ENCODE measurements at regions not wholly inside any gene's neighbourhood (a gene's known extent, or its start where the extent isn't known, plus 50 kb on each side); places are given as distances from the start of the nearest gene placed in this dataset.

GRCh38 chr18:73923866-73924265, 223.8 kb downstream of the FBXO15 start:
- DNase-seq (ENCODE audit: low spot score in 2 of 2) = no peak
- Histone ChIP-seq H3K4me3 (no peak overlapping the region), H3K9me3 (no peaks in the 10 kb centered on the region), H3K4me1 (no peaks in the 10 kb centered on the region), H3K27ac (no peak overlapping the region), H3K27me3 (no peaks in the 10 kb centered on the region), H3K36me3 (no peaks in the 10 kb centered on the region)
- TF ChIP-seq CTCF (IDR thresholded peaks at IDR 0.05) = no peak
- intact Hi-C loops (cut with DNase I) = no loop called here

DNA sequence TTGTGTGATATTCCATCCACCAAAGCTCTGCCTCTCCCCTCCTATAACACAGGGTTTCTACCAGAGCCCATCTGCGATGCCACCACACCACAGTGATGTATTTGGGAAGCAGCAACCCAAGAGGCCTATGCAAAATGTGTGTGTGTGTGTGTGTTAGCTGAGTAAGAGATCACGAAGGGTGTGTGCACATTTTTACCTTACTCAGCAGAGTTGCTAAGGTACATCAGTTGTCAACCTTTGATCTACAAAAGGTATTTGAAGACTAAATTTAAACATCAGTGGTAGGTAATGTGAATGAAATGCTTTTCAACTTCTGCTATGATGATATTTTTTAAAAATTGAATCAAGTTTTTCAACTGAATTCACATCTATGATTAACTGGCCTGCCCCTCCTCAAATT, 227.6 kb downstream of the FBXO15 start:
- DNase-seq (ENCODE audit: low spot score in 2 of 2) = no peak

DNA sequence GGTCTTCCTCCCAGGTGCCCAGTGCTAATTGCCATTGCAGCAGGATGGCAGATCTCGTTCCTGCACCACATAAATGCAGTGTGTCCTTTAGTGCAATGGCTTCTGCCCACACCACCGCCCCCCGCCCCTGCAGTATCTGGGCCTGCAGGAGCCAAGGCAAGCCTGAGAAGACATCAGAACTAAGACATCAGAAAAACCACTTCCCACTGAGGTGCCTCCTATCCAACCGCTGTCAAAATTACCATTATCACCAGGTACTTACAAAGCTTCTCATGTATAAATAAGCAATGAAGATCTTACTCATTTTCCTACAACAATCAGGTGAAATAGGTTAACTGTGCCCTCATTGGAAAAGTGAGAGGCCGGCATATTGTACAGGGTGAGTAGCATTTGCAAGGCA, 228.8 kb downstream of the FBXO15 start:
- Histone ChIP-seq H3K27ac (no peak overlapping the region), H3K4me1 (no peaks in the 10 kb centered on the region), H3K9me3 (no peaks in the 10 kb centered on the region), H3K36me3 (no peaks in the 10 kb centered on the region), H3K4me3 (no peak overlapping the region), H3K27me3 (no peaks in the 10 kb centered on the region)
- TF ChIP-seq CTCF (IDR thresholded peaks at IDR 0.05) = no peak
- no peak for DNase-seq (ENCODE audit: low spot score in 2 of 2)
- intact Hi-C loops (cut with DNase I) = no loop called here

More for the DNA sequence above, 227.6 kb downstream of the FBXO15 start:
- intact Hi-C loops (cut with DNase I) = no loop called here
- Histone ChIP-seq H3K4me1 (no peaks in the 10 kb centered on the region), H3K27me3 (no peaks in the 10 kb centered on the region), H3K4me3 (no peak overlapping the region), H3K27ac (no peak overlapping the region), H3K9me3 (no peaks in the 10 kb centered on the region), H3K36me3 (no peaks in the 10 kb centered on the region)
- no peak for TF ChIP-seq CTCF (IDR thresholded peaks at IDR 0.05)

GRCh38 chr18:73917046-73917445, 230.6 kb downstream of the FBXO15 start:
- intact Hi-C loops (cut with DNase I) = no loop called here
- no peak for DNase-seq (ENCODE audit: low spot score in 2 of 2)
- Histone ChIP-seq H3K4me3 (no peak overlapping the region), H3K4me1 (no peaks in the 10 kb centered on the region), H3K27me3 (no peaks in the 10 kb centered on the region), H3K36me3 (no peaks in the 10 kb centered on the region), H3K9me3 (no peaks in the 10 kb centered on the region), H3K27ac (no peak overlapping the region)
- TF ChIP-seq CTCF (IDR thresholded peaks at IDR 0.05) = no peak

- no peak overlapping the region for H3K4me3 ChIP-seq
- no peak for TF ChIP-seq CTCF (IDR thresholded peaks at IDR 0.05)
- DNase-seq (ENCODE audit: low spot score in 2 of 2) = no peak
Measured at GRCh38 chr18:73913505-73913904, 234.1 kb downstream of the FBXO15 start.

GRCh38 chr18:73908323-73908722, 239.3 kb downstream of the FBXO15 start:
- Histone ChIP-seq H3K36me3 (no peaks in the 10 kb centered on the region), H3K9me3 (no peaks in the 10 kb centered on the region), H3K27me3 (no peaks in the 10 kb centered on the region), H3K4me3 (no peak overlapping the region), H3K27ac (no peak overlapping the region), H3K4me1 (no peaks in the 10 kb centered on the region)
- DNase-seq (ENCODE audit: low spot score in 2 of 2) = no peak
- intact Hi-C loops (cut with DNase I) = no loop called here
- no peak for TF ChIP-seq CTCF (IDR thresholded peaks at IDR 0.05)

More at GRCh38 chr18:73913505-73913904, 234.1 kb downstream of the FBXO15 start:
- Histone ChIP-seq H3K36me3 (no peaks in the 10 kb centered on the region), H3K4me1 (no peaks in the 10 kb centered on the region), H3K9me3 (no peaks in the 10 kb centered on the region), H3K27ac (no peak overlapping the region), H3K27me3 (no peaks in the 10 kb centered on the region)
- intact Hi-C loops (cut with DNase I) = no loop called here

Data from ascending aorta (tissue), 2 donors.